Thyroid gland (tissue), 4 donors: ENCODE measurements at regions not wholly inside any gene's neighbourhood (a gene's known extent, or its start where the extent isn't known, plus 50 kb on each side); places are given as distances from the start of the nearest gene placed in this dataset.

Experiments
- CTCF ChIP-seq, 6 experiments: fragments of 200-600 bp in 3 of 6; fragments of 450-650 bp in 3 of 6; sonication (generic) in 3 of 6; IDR thresholded peaks; one replicate each; pipeline ENCODE4 v1.5.1; 2016 to 2019; ENCODE audit warnings: antibody characterized with exemption in 6 of 6, mild to moderate bottlenecking in 2 of 6, inconsistent platforms in 1 of 6, moderate library complexity in 1 of 6
- POLR2A ChIP-seq, 2 donors: fragments of 450-650 bp; IDR thresholded peaks; one replicate each; pipeline ENCODE4 v1.6.1; 2017; ENCODE audit warnings: antibody characterized with exemption in 2 of 2, mild to moderate bottlenecking in 2 of 2, moderate library complexity in 1 of 2

GRCh38 chr7:17598305-17598704, 299.9 kb downstream of the AHR start:
- no peak for TF ChIP-seq CTCF (IDR thresholded peaks at IDR 0.05)
- TF ChIP-seq POLR2A (IDR thresholded peaks at IDR 0.05): no peak
